ENCODE measurements at regions not wholly inside any gene's neighbourhood (a gene's known extent, or its start where the extent isn't known, plus 50 kb on each side); places are given as distances from the start of the nearest gene placed in this dataset.

- no peak for DNase-seq (ENCODE audit: low read depth)
Observed at GRCh38 chr2:225340923-225341322, 58.6 kb upstream of the NYAP2 start.

GRCh38 chr2:225337183-225337582, 62.3 kb upstream of the NYAP2 start:
- no peak for DNase-seq (ENCODE audit: low read depth)

- no peak for DNase-seq (ENCODE audit: low read depth)
Observed at GRCh38 chr2:225334514-225334913, 65.0 kb upstream of the NYAP2 start.

GRCh38 chr2:225328192-225328591, 71.3 kb upstream of the NYAP2 start:
- DNase-seq (ENCODE audit: low read depth) = no peak

- DNase-seq (ENCODE audit: low read depth) = no peak
Observed at GRCh38 chr2:225326969-225327368, 72.5 kb upstream of the NYAP2 start.

- no peak for DNase-seq (ENCODE audit: low read depth)
Observed at GRCh38 chr2:225319872-225320271, 79.6 kb upstream of the NYAP2 start.

GRCh38 chr2:225318440-225318839, 81.1 kb upstream of the NYAP2 start:
- no peak for DNase-seq (ENCODE audit: low read depth)

GRCh38 chr2:225317186-225317585, 82.3 kb upstream of the NYAP2 start:
- no peak for DNase-seq (ENCODE audit: low read depth)

GRCh38 chr2:225310745-225311144, 88.8 kb upstream of the NYAP2 start:
- no peak for DNase-seq (ENCODE audit: low read depth)

- DNase-seq (ENCODE audit: low read depth) = no peak
Observed at GRCh38 chr2:225309516-225309915, 90.0 kb upstream of the NYAP2 start.

- DNase-seq (ENCODE audit: low read depth) = no peak
Observed at GRCh38 chr2:225296951-225297350, 102.6 kb upstream of the NYAP2 start.

- no peak for DNase-seq (ENCODE audit: low read depth)
Observed at GRCh38 chr2:225295102-225295501, 104.4 kb upstream of the NYAP2 start.

GRCh38 chr2:225293638-225294037, 105.9 kb upstream of the NYAP2 start:
- no peak for DNase-seq (ENCODE audit: low read depth)

GRCh38 chr2:225290757-225291400, 108.6 kb upstream of the NYAP2 start:
- DNase-seq (ENCODE audit: low read depth) = no peak

GRCh38 chr2:225289659-225290058, 109.9 kb upstream of the NYAP2 start:
- no peak for DNase-seq (ENCODE audit: low read depth)

GRCh38 chr2:225288986-225289385, 110.5 kb upstream of the NYAP2 start:
- no peak for DNase-seq (ENCODE audit: low read depth)

GRCh38 chr2:225282858-225283710, 116.4 kb upstream of the NYAP2 start:
- DNase-seq (ENCODE audit: low read depth) = no peak

GRCh38 chr2:225276207-225276606, 123.3 kb upstream of the NYAP2 start:
- DNase-seq (ENCODE audit: low read depth) = no peak

- DNase-seq (ENCODE audit: low read depth) = no peak
Observed at GRCh38 chr2:225275443-225275842, 124.1 kb upstream of the NYAP2 start.

GRCh38 chr2:225274751-225275150, 124.8 kb upstream of the NYAP2 start:
- DNase-seq (ENCODE audit: low read depth) = no peak

- DNase-seq (ENCODE audit: low read depth) = no peak
Observed at GRCh38 chr2:225272173-225272572, 127.3 kb upstream of the NYAP2 start.

- DNase-seq (ENCODE audit: low read depth) = no peak
Observed at GRCh38 chr2:225270861-225271260, 128.6 kb upstream of the NYAP2 start.

- DNase-seq (ENCODE audit: low read depth) = no peak
Observed at GRCh38 chr2:225270053-225270452, 129.5 kb upstream of the NYAP2 start.

GRCh38 chr2:225254363-225254762, 145.1 kb upstream of the NYAP2 start:
- DNase-seq (ENCODE audit: low read depth) = no peak
